Osteocyte (in vitro differentiated cells): ENCODE measurements at regions not wholly inside any gene's neighbourhood (a gene's known extent, or its start where the extent isn't known, plus 50 kb on each side); places are given as distances from the start of the nearest gene placed in this dataset.

ENCODE experiments used
- DNase-seq: peaks from one replicate; pipeline ENCODE4 v3.0.0; 2021; ENCODE audit warnings: mixed read lengths; ENCODE audit not compliant: unreplicated experiment; ENCODE audit errors: extremely low spot score
- H3K27ac Mint-ChIP-seq: one replicate; pipeline ENCODE4 v1.8.0; 2021; ENCODE audit warnings: mild to moderate bottlenecking, mixed read lengths; ENCODE audit not compliant: unreplicated experiment
- H3K27me3 Mint-ChIP-seq: one replicate; pipeline ENCODE4 v1.8.0; 2021; ENCODE audit warnings: mixed read lengths; ENCODE audit not compliant: unreplicated experiment
- H3K36me3 Mint-ChIP-seq: one replicate; pipeline ENCODE4 v1.8.0; 2021; ENCODE audit warnings: mixed read lengths; ENCODE audit not compliant: unreplicated experiment
- H3K4me1 Mint-ChIP-seq: one replicate; pipeline ENCODE4 v1.8.0; 2021; ENCODE audit warnings: mixed read lengths; ENCODE audit not compliant: unreplicated experiment
- H3K4me3 Mint-ChIP-seq: one replicate; pipeline ENCODE4 v1.8.0; 2021; ENCODE audit warnings: mild to moderate bottlenecking, moderate library complexity, mixed read lengths; ENCODE audit not compliant: unreplicated experiment
- H3K9me3 Mint-ChIP-seq: one replicate; pipeline ENCODE4 v1.8.0; 2021; ENCODE audit warnings: mixed read lengths; ENCODE audit not compliant: unreplicated experiment
- CTCF ChIP-seq: fragments of 200-600 bp; sonication (generic); IDR thresholded peaks from 2 replicates; pipeline ENCODE4 v1.5.0; 2021; ENCODE audit warnings: antibody characterized with exemption, mild to moderate bottlenecking, moderate library complexity

GRCh38 chr13:19329365-19329764, 147.7 kb upstream of the TUBA3C start:
- Mint-ChIP-seq H3K9me3 (peaks cover 64% of the 10 kb centered on the region), H3K27me3 (no peaks in the 10 kb centered on the region), H3K27ac (no peak overlapping the region), H3K4me3 (no peak overlapping the region), H3K36me3 (no peaks in the 10 kb centered on the region), H3K4me1 (no peaks in the 10 kb centered on the region)
- no peak for TF ChIP-seq CTCF
- no peak for DNase-seq

GRCh38 chr13:19324325-19324724, 142.7 kb upstream of the TUBA3C start:
- no peak overlapping the region for H3K4me3 Mint-ChIP-seq
- no peaks in the 10 kb centered on the region for H3K36me3 Mint-ChIP-seq

GRCh38 chr13:19321222-19321621, 139.6 kb upstream of the TUBA3C start:
- Mint-ChIP-seq H3K27me3 (no peaks in the 10 kb centered on the region), H3K36me3 (no peaks in the 10 kb centered on the region), H3K9me3 (peaks cover 34% of the 10 kb centered on the region), H3K27ac (no peak overlapping the region), H3K4me3 (no peak overlapping the region), H3K4me1 (no peaks in the 10 kb centered on the region)
- no peak for DNase-seq
- TF ChIP-seq CTCF = no peak

More at GRCh38 chr13:19324325-19324724, 142.7 kb upstream of the TUBA3C start:
- DNase-seq = no peak
- H3K27ac Mint-ChIP-seq = no peak overlapping the region
- TF ChIP-seq CTCF = no peak
- H3K9me3 Mint-ChIP-seq = peaks cover 44% of the 10 kb centered on the region
- no peaks in the 10 kb centered on the region for H3K27me3 Mint-ChIP-seq
- H3K4me1 Mint-ChIP-seq = no peaks in the 10 kb centered on the region

- DNase-seq = no peak
Observed at GRCh38 chr13:19305434-19305833, 123.8 kb upstream of the TUBA3C start.

GRCh38 chr13:19289180-19289579, 107.6 kb upstream of the TUBA3C start:
- Mint-ChIP-seq H3K27ac (no peak overlapping the region), H3K4me3 (no peak overlapping the region), H3K9me3 (peaks cover 71% of the 10 kb centered on the region), H3K27me3 (no peaks in the 10 kb centered on the region), H3K4me1 (no peaks in the 10 kb centered on the region), H3K36me3 (no peaks in the 10 kb centered on the region)
- DNase-seq = no peak
- TF ChIP-seq CTCF = no peak

More at GRCh38 chr13:19305434-19305833, 123.8 kb upstream of the TUBA3C start:
- H3K9me3 Mint-ChIP-seq = peaks cover 47% of the 10 kb centered on the region
- no peaks in the 10 kb centered on the region for H3K27me3 Mint-ChIP-seq
- TF ChIP-seq CTCF = no peak
- H3K4me3 Mint-ChIP-seq = no peak overlapping the region
- H3K27ac Mint-ChIP-seq = no peak overlapping the region
- no peaks in the 10 kb centered on the region for H3K36me3 Mint-ChIP-seq
- H3K4me1 Mint-ChIP-seq = no peaks in the 10 kb centered on the region
